ENCODE measurements at regions not wholly inside any gene's neighbourhood (a gene's known extent, or its start where the extent isn't known, plus 50 kb on each side); places are given as distances from the start of the nearest gene placed in this dataset.
A peak's percentile ranks its signal among the peaks of the same experiment; 100 is the strongest.

DNA sequence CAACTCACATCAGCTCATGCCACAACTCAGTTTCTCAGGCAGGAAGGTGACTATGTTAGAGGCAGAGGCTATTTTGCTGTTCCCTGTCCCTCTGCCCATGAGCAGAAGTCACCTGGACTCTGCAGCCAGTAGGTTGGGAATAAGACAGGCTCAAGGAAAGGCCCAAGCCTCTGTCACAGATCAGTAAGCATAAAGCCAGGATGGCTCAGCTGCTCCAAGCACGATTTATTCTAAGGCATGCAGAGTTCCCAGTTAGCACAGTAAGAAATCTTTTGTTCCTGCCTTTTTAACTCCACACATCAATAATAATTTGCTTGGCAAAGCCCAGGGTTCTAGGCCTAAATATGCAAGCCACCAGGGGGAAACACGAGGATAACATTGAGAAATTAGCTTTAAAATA is 249.0 kb upstream of the ADRA1B start:
- TF ChIP-seq POLR2A (IDR thresholded peaks at IDR 0.05; ENCODE audit: extremely low read depth, insufficient read length) = no peak
- DNase-seq (ENCODE audit: low read depth) = no peak
- H3K4me3 ChIP-seq (ENCODE audit: low read depth, low read length) = no peak overlapping the region

DNA sequence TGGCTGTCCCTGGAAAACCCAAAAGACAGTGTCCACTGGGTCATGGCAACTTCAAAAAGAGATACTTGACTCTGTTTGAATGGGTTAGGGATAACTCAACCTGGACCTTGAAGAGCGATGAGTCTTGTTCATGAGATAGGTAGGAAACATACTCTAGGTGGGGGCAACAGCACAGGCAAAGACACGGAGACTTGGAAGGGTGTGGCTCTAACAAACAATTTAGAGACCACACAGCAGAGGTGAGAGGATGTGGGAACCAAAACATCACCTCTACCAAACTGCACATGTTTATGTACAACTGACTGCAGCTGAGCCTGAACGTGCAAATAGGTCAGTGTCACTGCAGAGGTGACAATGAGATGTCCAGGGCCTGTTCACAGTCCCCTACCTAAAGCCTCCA is 247.7 kb upstream of the ADRA1B start:
- TF ChIP-seq MYC (IDR thresholded peaks at IDR 0.05; ENCODE audit: low read depth, low read length) = no peak
- TF ChIP-seq POLR2A (IDR thresholded peaks at IDR 0.05; ENCODE audit: extremely low read depth, insufficient read length) = no peak
- no peak for TF ChIP-seq CTCF (IDR thresholded peaks at IDR 0.05; ENCODE audit: low read depth, low read length)
- TF ChIP-seq, protein P1, sequence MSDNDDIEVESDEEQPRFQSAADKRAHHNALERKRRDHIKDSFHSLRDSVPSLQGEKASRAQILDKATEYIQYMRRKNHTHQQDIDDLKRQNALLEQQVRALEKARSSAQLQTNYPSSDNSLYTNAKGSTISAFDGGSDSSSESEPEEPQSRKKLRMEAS (IDR thresholded peaks at IDR 0.05; ENCODE audit: low read depth, low read length) = no peak
- no peak overlapping the region for H3K4me3 ChIP-seq (ENCODE audit: low read depth, low read length)
- no peak for DNase-seq (ENCODE audit: low read depth)

- H3K4me3 ChIP-seq (ENCODE audit: low read depth, low read length) = no peak overlapping the region
- TF ChIP-seq POLR2A (IDR thresholded peaks at IDR 0.05; ENCODE audit: extremely low read depth, insufficient read length) (no peak), MYC (IDR thresholded peaks at IDR 0.05; ENCODE audit: low read depth, low read length) (no peak), CTCF (IDR thresholded peaks at IDR 0.05; ENCODE audit: low read depth, low read length) (no peak)
- TF ChIP-seq, protein P1 (IDR thresholded peaks at IDR 0.05; ENCODE audit: low read depth, low read length) = no peak
- DNase-seq (ENCODE audit: low read depth) = no peak
Measured at GRCh38 chr5:159669559-159669958, 246.7 kb upstream of the ADRA1B start.

DNA sequence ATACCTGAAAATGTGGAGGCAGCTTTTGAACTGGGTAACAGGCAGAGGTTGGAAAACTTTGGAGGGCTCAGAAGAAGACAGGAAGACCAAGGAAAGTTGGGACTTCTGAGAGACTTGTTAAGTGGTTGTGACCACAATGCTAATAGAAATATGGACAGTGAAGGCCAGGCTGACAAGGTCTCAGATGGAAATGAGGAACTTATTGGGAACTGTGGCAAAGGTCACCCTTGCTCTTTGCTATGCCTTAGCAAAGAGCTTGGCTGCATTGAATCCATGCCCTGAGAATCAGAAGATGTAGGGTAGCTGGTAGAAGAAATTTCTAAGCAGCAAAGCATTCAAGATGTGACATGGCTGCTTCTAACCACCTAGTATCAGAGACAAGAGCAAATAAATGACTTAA is 244.4 kb upstream of the ADRA1B start:
- TF ChIP-seq POLR2A (IDR thresholded peaks at IDR 0.05; ENCODE audit: extremely low read depth, insufficient read length) (no peak), CTCF (IDR thresholded peaks at IDR 0.05; ENCODE audit: low read depth, low read length) (no peak), MYC (IDR thresholded peaks at IDR 0.05; ENCODE audit: low read depth, low read length) (no peak)
- TF ChIP-seq, protein P1 (IDR thresholded peaks at IDR 0.05; ENCODE audit: low read depth, low read length) = no peak
- H3K4me3 ChIP-seq (ENCODE audit: low read depth, low read length) = no peak overlapping the region
- DNase-seq (ENCODE audit: low read depth) = peak; percentile 8

DNA sequence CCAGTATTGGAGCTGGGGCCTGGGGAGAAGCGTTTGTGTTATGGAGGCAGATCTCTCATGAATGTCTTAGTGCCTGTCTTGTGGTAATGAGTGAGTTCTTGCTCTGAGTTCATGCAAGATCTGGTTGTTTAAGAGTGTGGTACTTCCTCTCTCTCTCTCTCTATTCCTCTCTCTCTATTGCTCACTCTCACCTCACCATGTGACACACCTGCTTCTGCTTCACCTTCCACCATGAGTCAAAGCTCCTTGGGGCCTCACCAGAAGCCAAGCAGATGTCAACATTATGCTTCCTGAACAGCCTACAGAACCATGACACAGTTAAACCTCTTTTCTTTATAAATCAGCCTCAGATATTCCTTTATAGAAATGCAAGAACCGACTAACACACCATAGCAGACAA is 242.7 kb upstream of the ADRA1B start:
- no peak for TF ChIP-seq POLR2A (IDR thresholded peaks at IDR 0.05; ENCODE audit: extremely low read depth, insufficient read length)
- no peak for TF ChIP-seq MYC (IDR thresholded peaks at IDR 0.05; ENCODE audit: low read depth, low read length)
- no peak for TF ChIP-seq CTCF (IDR thresholded peaks at IDR 0.05; ENCODE audit: low read depth, low read length)
- TF ChIP-seq, protein P1 (IDR thresholded peaks at IDR 0.05; ENCODE audit: low read depth, low read length) = no peak
- H3K4me3 ChIP-seq (ENCODE audit: low read depth, low read length) = no peak overlapping the region
- DNase-seq (ENCODE audit: low read depth) = no peak

- no peak for TF ChIP-seq MYC (IDR thresholded peaks at IDR 0.05; ENCODE audit: low read depth, low read length)
- no peak for TF ChIP-seq CTCF (IDR thresholded peaks at IDR 0.05; ENCODE audit: low read depth, low read length)
- no peak for TF ChIP-seq POLR2A (IDR thresholded peaks at IDR 0.05; ENCODE audit: extremely low read depth, insufficient read length)
- TF ChIP-seq, protein P1 (IDR thresholded peaks at IDR 0.05; ENCODE audit: low read depth, low read length) = no peak
- DNase-seq (ENCODE audit: low read depth) = no peak
- no peak overlapping the region for H3K4me3 ChIP-seq (ENCODE audit: low read depth, low read length)
Measured at GRCh38 chr5:159678657-159679392, 237.5 kb upstream of the ADRA1B start.
